ENCODE measurements at regions not wholly inside any gene's neighbourhood (a gene's known extent, or its start where the extent isn't known, plus 50 kb on each side); places are given as distances from the start of the nearest gene placed in this dataset.

DNA sequence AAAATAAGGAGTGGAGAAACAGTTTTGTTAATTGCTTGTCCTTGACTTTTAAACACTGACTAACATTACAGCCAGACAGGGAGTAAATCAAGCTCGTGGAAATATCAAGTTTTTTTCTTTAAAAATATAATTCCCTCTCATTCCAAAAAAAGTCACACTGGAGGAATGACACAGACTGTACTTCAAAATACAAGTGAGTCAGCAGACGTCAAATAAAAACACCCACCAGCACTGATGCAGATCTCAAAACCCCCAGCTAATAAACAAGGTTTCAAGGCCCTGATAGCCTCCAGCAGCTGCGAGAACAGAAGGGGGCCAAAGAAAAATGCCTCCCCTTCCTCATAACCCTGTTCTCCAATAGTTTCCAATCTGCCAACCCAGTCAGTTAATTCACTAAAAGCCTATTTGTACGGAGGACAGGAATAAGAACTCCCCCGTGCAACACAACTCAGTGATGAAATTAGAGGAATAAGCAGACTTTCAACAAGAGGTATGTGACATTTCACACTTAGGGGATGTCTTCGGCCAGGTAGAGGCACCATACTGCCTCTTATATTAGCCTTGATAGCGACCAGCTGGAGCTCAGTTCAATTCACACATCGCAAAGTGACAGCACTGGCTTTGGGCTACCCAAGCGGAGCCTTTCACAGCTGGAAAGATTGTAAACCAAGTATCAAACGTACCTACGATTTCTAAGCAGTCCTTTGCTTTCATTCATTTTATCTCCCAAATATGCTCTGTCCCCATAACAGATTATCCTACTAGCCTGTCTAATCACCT is 561.0 kb upstream of the KLF12 start:
- DNase-seq (ENCODE audit: insufficient read length): no peak
- FAIRE-seq: no peak
- no peak for TF ChIP-seq POLR2AphosphoS5 (IDR thresholded peaks at IDR 0.05; ENCODE audit: low read depth, low read length)
- no peak for TF ChIP-seq POLR2A (IDR thresholded peaks at IDR 0.05; ENCODE audit: low read depth, low read length)
- TF ChIP-seq TAF1 (IDR thresholded peaks at IDR 0.05; ENCODE audit: borderline replicate concordance, low read depth, low read length): no peak

DNA sequence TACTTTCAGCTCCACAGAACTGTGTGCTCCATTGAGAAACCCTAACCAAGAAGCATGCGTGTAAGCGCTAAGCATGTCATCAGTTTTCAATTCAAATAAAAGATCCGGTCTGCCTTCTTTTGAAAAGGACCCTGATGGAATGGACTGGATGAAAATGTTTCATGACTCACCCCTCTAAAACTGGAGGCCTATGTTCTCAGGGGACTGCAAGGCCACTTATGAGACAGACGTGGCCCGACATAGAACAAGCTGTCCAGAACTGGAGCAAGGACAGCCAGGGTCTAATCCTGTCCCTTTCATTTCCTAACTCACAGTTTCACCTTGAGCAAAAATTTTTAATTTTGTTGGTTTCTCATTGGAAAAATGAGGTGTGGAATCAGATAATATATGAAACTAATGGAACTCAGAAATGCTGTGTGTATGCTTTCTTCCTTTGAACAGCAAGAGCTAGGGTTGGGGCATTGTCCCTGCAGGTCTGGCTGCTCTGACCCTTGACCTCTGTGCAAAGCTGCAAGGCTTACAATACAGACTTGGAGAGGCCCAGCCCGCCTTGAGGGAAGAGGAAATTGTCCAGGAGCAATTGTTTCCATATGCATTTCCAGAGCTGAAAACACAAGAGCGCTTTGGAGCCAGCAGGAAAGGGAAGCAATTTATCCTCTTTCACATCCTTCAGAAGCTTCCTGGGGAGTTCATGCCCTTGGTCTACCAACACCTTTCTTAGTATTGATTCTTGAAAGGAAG is 553.4 kb upstream of the KLF12 start:
- FAIRE-seq (no peak), DNase-seq (ENCODE audit: insufficient read length) (no peak)
- TF ChIP-seq POLR2AphosphoS5 (IDR thresholded peaks at IDR 0.05; ENCODE audit: low read depth, low read length) (no peak), TAF1 (IDR thresholded peaks at IDR 0.05; ENCODE audit: borderline replicate concordance, low read depth, low read length) (no peak), POLR2A (IDR thresholded peaks at IDR 0.05; ENCODE audit: low read depth, low read length) (no peak)

DNA sequence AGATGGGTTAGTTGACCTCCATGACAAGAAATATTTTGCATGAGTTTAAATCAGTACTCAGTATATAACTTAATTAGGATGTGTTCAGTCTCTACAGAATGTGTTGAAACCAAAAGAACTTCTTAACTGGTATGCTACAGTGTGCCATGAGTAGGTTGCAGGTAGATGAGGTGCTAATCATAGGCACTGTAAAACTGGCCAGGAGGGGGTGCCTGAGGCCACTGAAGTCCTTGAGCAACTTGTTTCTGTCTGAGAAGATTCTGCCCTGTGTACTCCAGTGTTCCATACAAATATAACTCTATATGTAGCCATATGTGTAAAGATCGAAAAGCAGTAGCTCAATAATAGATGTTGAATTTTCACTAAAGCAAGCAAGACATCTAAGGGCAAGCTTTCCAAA is 549.2 kb upstream of the KLF12 start:
- no peak for DNase-seq (ENCODE audit: insufficient read length)
- FAIRE-seq: no peak
- TF ChIP-seq POLR2AphosphoS5 (IDR thresholded peaks at IDR 0.05; ENCODE audit: low read depth, low read length): no peak
- no peak for TF ChIP-seq POLR2A (IDR thresholded peaks at IDR 0.05; ENCODE audit: low read depth, low read length)
- no peak for TF ChIP-seq TAF1 (IDR thresholded peaks at IDR 0.05; ENCODE audit: borderline replicate concordance, low read depth, low read length)

DNA sequence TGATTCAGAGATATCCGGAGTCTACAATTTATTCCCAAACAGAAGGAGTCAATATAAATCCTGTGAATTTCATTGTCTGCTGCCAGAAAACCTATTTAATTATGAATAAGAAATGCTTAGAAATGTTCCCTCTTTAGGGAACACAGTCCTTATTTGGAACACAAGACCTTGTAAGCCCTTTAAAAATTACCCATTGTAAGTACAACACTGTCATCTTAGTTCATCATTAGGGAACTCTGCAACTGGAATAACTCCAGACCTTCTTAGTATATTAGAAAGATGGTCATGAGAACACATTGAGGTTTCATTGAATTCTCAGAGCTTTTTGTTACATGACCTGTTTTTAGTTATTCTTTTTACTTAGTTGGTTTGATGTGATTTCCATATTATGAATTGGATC is 548.5 kb upstream of the KLF12 start:
- TF ChIP-seq POLR2A (IDR thresholded peaks at IDR 0.05; ENCODE audit: low read depth, low read length): no peak
- no peak for TF ChIP-seq POLR2AphosphoS5 (IDR thresholded peaks at IDR 0.05; ENCODE audit: low read depth, low read length)
- no peak for TF ChIP-seq TAF1 (IDR thresholded peaks at IDR 0.05; ENCODE audit: borderline replicate concordance, low read depth, low read length)
- DNase-seq (ENCODE audit: insufficient read length) (no peak), FAIRE-seq (no peak)

DNA sequence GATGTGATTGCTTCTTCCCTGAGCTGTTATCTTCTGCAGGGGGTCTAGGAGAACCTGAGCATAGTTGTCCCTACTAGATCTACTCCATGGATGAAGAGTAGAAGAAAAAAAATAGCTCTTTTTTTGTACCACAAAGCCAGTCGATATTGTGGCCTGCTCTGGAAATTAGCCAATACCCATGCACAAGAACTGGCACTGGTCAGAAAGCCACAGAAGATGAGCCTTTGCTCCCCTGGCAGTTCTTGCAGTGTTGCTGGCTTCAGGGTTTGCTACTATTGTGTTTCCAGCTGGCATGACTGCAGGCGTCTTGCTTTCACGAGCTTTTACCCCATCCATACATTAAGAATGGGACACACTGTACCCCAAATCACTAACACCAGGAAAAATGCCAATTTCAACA is 547.7 kb upstream of the KLF12 start:
- TF ChIP-seq POLR2A (IDR thresholded peaks at IDR 0.05; ENCODE audit: low read depth, low read length) (no peak), TAF1 (IDR thresholded peaks at IDR 0.05; ENCODE audit: borderline replicate concordance, low read depth, low read length) (no peak), POLR2AphosphoS5 (IDR thresholded peaks at IDR 0.05; ENCODE audit: low read depth, low read length) (no peak)
- no peak for FAIRE-seq
- DNase-seq (ENCODE audit: insufficient read length): no peak

DNA sequence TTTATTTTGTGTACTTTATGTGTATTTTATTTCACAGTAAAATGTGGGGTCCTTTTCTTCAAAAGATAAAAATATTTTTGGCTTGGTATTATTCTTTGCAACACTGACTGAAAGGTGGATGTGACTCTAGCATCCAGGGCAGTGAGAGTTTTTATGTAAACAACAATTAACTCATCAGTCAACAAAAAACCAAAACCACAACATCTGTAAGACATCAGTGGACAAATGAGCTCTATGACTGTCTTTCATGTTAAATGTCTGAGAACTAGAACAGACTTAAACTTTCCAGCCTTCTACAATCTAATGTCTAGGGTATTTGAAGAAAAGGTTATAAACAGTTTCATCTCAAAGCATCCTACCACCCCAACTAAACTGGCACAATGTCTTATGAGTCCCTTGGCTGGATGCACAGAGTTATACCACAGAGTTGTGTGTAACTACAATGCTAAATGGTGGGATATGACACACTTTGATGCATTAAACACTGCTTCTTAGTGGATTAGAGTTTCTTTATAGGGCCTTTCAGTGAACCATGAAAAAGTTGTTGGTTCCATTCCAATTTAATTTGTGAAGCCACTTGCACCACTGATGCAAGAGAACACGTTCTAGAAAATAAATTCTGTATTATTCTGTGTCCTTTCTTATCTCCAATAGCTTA is 544.2 kb upstream of the KLF12 start:
- FAIRE-seq (no peak), DNase-seq (ENCODE audit: insufficient read length) (no peak)
- TF ChIP-seq POLR2AphosphoS5 (IDR thresholded peaks at IDR 0.05; ENCODE audit: low read depth, low read length) (no peak), POLR2A (IDR thresholded peaks at IDR 0.05; ENCODE audit: low read depth, low read length) (no peak), TAF1 (IDR thresholded peaks at IDR 0.05; ENCODE audit: borderline replicate concordance, low read depth, low read length) (no peak)

DNA sequence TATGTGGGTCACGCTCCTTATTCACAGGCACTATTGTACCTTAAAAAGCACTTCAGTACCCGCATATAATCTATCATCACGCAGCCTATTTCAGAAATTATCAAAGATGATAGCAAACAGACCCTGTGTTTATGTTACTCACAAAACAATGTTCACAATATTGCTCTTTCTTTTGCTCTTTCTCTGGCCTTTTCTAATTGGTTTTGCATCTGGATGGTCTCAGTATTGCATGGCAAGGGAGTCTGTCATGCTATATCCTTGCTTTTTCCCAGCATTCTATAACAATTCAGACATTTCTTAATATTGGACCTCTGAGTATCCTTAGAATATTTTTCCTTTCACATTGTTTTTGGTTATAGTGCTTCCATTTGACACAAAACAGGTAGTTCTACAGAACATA is 541.8 kb upstream of the KLF12 start:
- TF ChIP-seq TAF1 (IDR thresholded peaks at IDR 0.05; ENCODE audit: borderline replicate concordance, low read depth, low read length) (no peak), POLR2AphosphoS5 (IDR thresholded peaks at IDR 0.05; ENCODE audit: low read depth, low read length) (no peak), POLR2A (IDR thresholded peaks at IDR 0.05; ENCODE audit: low read depth, low read length) (no peak)
- FAIRE-seq (no peak), DNase-seq (ENCODE audit: insufficient read length) (no peak)

DNA sequence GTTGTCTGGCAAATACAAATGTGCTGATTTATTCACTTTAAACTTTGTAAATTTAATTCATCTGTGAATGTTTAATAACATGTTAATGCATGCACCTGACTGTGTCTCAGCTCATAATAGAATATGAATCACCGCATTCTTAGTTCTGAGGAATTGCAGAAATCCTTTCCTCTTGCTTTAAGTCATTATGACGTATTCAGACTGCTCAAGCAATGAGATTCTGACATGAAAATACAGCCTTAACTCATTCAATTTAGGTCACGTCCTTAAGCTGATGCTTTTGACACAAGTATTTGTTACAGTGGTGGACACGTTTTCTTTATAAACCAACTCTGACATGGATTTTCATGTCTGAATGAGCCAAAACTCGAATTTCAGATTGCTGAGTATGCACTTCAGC is 541.0 kb upstream of the KLF12 start:
- FAIRE-seq (no peak), DNase-seq (ENCODE audit: insufficient read length) (no peak)
- TF ChIP-seq TAF1 (IDR thresholded peaks at IDR 0.05; ENCODE audit: borderline replicate concordance, low read depth, low read length) (no peak), POLR2AphosphoS5 (IDR thresholded peaks at IDR 0.05; ENCODE audit: low read depth, low read length) (no peak)

DNA sequence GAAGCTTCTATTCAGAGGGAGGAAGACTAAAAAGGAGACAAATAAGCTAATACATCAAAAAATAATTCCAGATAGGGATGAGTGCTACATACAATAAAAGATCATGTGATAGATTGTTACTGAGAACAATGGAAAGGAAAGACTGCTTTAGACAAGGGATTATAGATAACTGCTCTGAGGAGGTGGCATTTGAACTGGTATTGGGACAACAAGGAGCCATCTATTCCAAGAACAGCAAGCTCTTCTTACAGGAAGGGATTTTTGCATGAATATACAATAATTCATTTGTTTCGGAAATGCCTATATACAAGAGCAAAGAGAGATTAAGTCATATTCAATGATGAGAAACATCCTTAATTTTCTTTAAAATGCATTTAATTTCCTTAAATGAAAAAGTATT is 540.5 kb upstream of the KLF12 start:
- FAIRE-seq: no peak
- DNase-seq (ENCODE audit: insufficient read length): no peak
- no peak for TF ChIP-seq TAF1 (IDR thresholded peaks at IDR 0.05; ENCODE audit: borderline replicate concordance, low read depth, low read length)
- TF ChIP-seq POLR2AphosphoS5 (IDR thresholded peaks at IDR 0.05; ENCODE audit: low read depth, low read length): no peak
- no peak for TF ChIP-seq POLR2A (IDR thresholded peaks at IDR 0.05; ENCODE audit: low read depth, low read length)

DNA sequence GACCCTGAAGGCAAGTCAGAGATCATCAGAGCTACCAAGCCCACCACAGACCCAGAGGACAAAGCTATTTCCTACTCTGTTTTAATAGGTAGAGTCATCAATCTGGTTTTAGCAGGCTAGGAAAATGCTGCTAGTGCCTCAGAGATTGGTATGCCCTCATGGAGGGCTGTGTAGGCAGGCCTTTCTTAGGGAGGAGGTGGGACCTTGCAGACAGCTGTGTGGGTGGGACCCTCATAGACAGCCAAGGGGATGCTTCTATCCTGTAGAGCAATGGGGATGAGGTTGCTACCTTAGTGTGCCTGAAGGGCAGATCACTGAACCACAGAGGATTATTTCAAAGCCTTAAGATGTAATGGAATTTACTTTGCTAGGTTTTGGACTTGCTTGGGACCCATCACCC is 534.9 kb upstream of the KLF12 start:
- FAIRE-seq: no peak
- TF ChIP-seq POLR2AphosphoS5 (IDR thresholded peaks at IDR 0.05; ENCODE audit: low read depth, low read length) (no peak), TAF1 (IDR thresholded peaks at IDR 0.05; ENCODE audit: borderline replicate concordance, low read depth, low read length) (no peak), POLR2A (IDR thresholded peaks at IDR 0.05; ENCODE audit: low read depth, low read length) (no peak)
- no peak for DNase-seq (ENCODE audit: insufficient read length)

DNA sequence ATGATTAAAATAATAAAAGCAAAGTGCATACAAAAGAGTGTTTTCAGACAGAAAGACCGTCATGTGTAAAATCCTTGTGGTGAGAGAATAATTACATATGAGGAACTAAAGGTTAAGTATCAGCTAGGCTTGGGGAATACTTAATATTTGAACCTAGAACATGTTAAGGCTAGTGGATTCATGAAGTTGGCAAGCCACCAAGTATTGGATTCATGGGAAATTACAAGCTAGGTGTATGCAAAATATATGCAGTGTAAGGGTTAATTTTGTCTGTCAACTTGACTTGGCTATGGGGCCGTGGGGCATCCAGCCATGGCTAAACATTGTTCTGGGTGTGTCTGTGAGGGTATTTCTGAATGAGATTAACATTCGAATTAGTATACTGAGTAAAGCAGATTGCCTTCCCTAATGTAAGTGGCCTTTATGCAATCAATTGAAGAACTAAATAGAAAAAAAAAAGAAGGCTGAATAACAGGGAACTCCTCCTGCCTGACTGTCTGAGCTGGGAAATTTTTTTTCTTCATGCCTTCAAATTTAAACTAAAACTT is 533.5 kb upstream of the KLF12 start:
- FAIRE-seq (no peak), DNase-seq (ENCODE audit: insufficient read length) (no peak)
- TF ChIP-seq POLR2A (IDR thresholded peaks at IDR 0.05; ENCODE audit: low read depth, low read length) (no peak), POLR2AphosphoS5 (IDR thresholded peaks at IDR 0.05; ENCODE audit: low read depth, low read length) (no peak), TAF1 (IDR thresholded peaks at IDR 0.05; ENCODE audit: borderline replicate concordance, low read depth, low read length) (no peak)

Data from GM12892 (cell line).